HepG2 (cell line): ENCODE measurements at regions not wholly inside any gene's neighbourhood (a gene's known extent, or its start where the extent isn't known, plus 50 kb on each side); places are given as distances from the start of the nearest gene placed in this dataset.

Experiments
- ATAC-seq: fragments of 200-7000 bp; cut with Tn5 transposase; 3 replicates; pipeline ENCODE4 v1.9.1; 2020; ENCODE audit warnings: mild to moderate bottlenecking, moderate library complexity
- BruUV-seq: library from RNA; stranded (reverse); fragments of 400-500 nt; replicated peaks from 2 replicates; lab custom pipeline; 2021; lab: Mats Ljungman, UMichigan
- CTCF ChIA-PET: fragments of 300-600 bp; formaldehyde crosslinking; extraction: SDS; loops from one replicate; lab custom pipeline; 2021; ENCODE audit warnings: low total read pairs, inconsistent platforms, low intra/inter-chr PET ratio; lab: Yijun Ruan, JAX
- POLR2A ChIA-PET: fragments of 350-600 bp; sonication (Branson Sonifier 250); formaldehyde crosslinking; loops from one replicate; lab custom pipeline; 2020; ENCODE audit warnings: antibody characterized with exemption, inconsistent platforms; lab: Yijun Ruan, JAX
- DNase-seq: peaks from one replicate; pipeline ENCODE4 v3.0.0-alpha.2; 2015; ENCODE audit warnings: low spot score
- FAIRE-seq: peaks from 3 replicates; lab custom pipeline; 2011; peaks lifted over from hg19 to GRCh38; lab: Jason Lieb, UNC
- H2AFZ ChIP-seq: one replicate; pipeline ENCODE4 v1.6.1; 2011; ENCODE audit warnings: low read length, inconsistent platforms
- H3K27ac ChIP-seq: fragments of 300-600 bp; 3 replicates; pipeline ENCODE4 v1.8.0; 2011; ENCODE audit warnings: mixed run types, mild to moderate bottlenecking, mixed read lengths, low read length, inconsistent platforms; ENCODE audit not compliant: insufficient read depth; ENCODE audit errors: extremely low read length
- H3K27me3 ChIP-seq, 2 experiments: fragments of 200-600 bp in 1 of 2; 2 replicates in 1 of 2; 3 replicates in 1 of 2; pipeline versions ENCODE4 v1.6.0 to v1.8.0; 2011; ENCODE audit warnings: low read length in 2 of 2, mild to moderate bottlenecking in 2 of 2, moderate library complexity in 2 of 2, inconsistent platforms in 1 of 2; ENCODE audit not compliant: insufficient read depth in 2 of 2, control insufficient read depth in 1 of 2
- H3K36me3 ChIP-seq, 2 experiments: fragments of 200-600 bp in 1 of 2; replicated peaks in 1 of 2; 2 replicates in 1 of 2; 3 replicates in 1 of 2; pipeline versions ENCODE4 v1.5.1 to v1.8.0; 2011; ENCODE audit warnings: low read length in 2 of 2, inconsistent platforms in 1 of 2; ENCODE audit not compliant: insufficient read depth in 2 of 2, control insufficient read depth in 1 of 2
- H3K4me1 ChIP-seq: 2 replicates; pipeline ENCODE4 v1.5.1; 2012; ENCODE audit warnings: low read length, inconsistent platforms; ENCODE audit not compliant: insufficient read depth
- H3K4me2 ChIP-seq: 2 replicates; pipeline ENCODE4 v1.6.0; 2011; ENCODE audit warnings: low read depth, low read length, inconsistent platforms
- H3K4me3 ChIP-seq, 3 experiments: fragments of 200-600 bp in 1 of 3; sonication (generic), shearing (Covaris generic) in 1 of 3; replicated peaks in 1 of 3; 2 replicates each; pipeline ENCODE4 v1.5.1; 2011 to 2016; ENCODE audit warnings: low read length in 3 of 3, inconsistent platforms in 2 of 3, low read depth in 2 of 3, mild to moderate bottlenecking in 2 of 3, control low read depth in 1 of 3, mixed read lengths in 1 of 3; ENCODE audit not compliant: insufficient read depth in 1 of 3
- H3K79me2 ChIP-seq: one replicate; pipeline ENCODE4 v1.6.1; 2011; ENCODE audit warnings: low read length, inconsistent platforms; ENCODE audit not compliant: insufficient read depth
- H3K9ac ChIP-seq: 2 replicates; pipeline ENCODE4 v1.6.0; 2011; ENCODE audit warnings: mild to moderate bottlenecking, low read depth, low read length, inconsistent platforms; ENCODE audit not compliant: insufficient read depth
- H3K9me3 ChIP-seq: 2 replicates; pipeline ENCODE4 v1.5.1; 2012; ENCODE audit warnings: mild to moderate bottlenecking, low read length
- H4K20me1 ChIP-seq: 2 replicates; pipeline ENCODE4 v1.6.0; 2011; ENCODE audit warnings: inconsistent platforms, mild to moderate bottlenecking, low read length, moderate library complexity; ENCODE audit not compliant: insufficient read depth
- CENPX ChIP-seq: sonication (generic); formaldehyde crosslinking; IDR thresholded peaks from 2 replicates; pipeline ENCODE4 v1.9.0; 2021; ENCODE audit warnings: mild to moderate bottlenecking, missing genetic modification reagents, moderate library complexity
- GATA4 ChIP-seq: sonication (generic); IDR thresholded peaks from 2 replicates; pipeline ENCODE4 v1.6.1; 2016; ENCODE audit warnings: antibody characterized with exemption, low read depth, borderline replicate concordance
- HNF4G ChIP-seq, 2 experiments: sonication (generic) in 1 of 2; formaldehyde crosslinking in 1 of 2; IDR thresholded peaks; 2 replicates each; pipeline versions ENCODE4 v1.4.0 to v1.6.1; 2011 to 2020; ENCODE audit warnings: borderline replicate concordance in 2 of 2, low read depth in 2 of 2, mild to moderate bottlenecking in 2 of 2, low read length in 1 of 2, missing genetic modification reagents in 1 of 2, moderate library complexity in 1 of 2
- KDM3A ChIP-seq: IDR thresholded peaks from 2 replicates; pipeline ENCODE4 v1.6.1; 2018; ENCODE audit warnings: low read depth, missing compliant biosample characterization
- MAFF ChIP-seq: IDR thresholded peaks from 2 replicates; pipeline ENCODE4 v1.6.1; 2011; ENCODE audit warnings: low read depth, low read length, improper control_type of control experiment
- MAFK ChIP-seq, 2 experiments: IDR thresholded peaks in 1 of 2; conservative IDR thresholded peaks in 1 of 2; 2 replicates each; pipeline ENCODE4 v1.6.1; 2011; ENCODE audit warnings: improper control_type of control experiment in 2 of 2, low read length in 2 of 2
- NR2F6 ChIP-seq, 2 experiments: IDR thresholded peaks; 2 replicates each; pipeline ENCODE4 v1.6.1; 2016; ENCODE audit warnings: antibody characterized with exemption in 1 of 2, mild to moderate bottlenecking in 1 of 2
- RFXAP ChIP-seq: sonication (generic); formaldehyde crosslinking; IDR thresholded peaks from 2 replicates; pipeline ENCODE4 v1.4.0; 2020; ENCODE audit warnings: missing genetic modification reagents, borderline replicate concordance
- SMAD3 ChIP-seq: sonication (generic); formaldehyde crosslinking; IDR thresholded peaks from 2 replicates; pipeline ENCODE4 v1.4.0; 2020; ENCODE audit warnings: missing genetic modification reagents
- STAT5B ChIP-seq: sonication (generic); formaldehyde crosslinking; IDR thresholded peaks from 2 replicates; pipeline ENCODE4 v1.4.0; 2020; ENCODE audit warnings: missing genetic modification reagents
- TRAFD1 ChIP-seq: sonication (generic); formaldehyde crosslinking; IDR thresholded peaks from 2 replicates; pipeline ENCODE4 v1.5.1; 2020; ENCODE audit warnings: missing genetic modification reagents, mild to moderate bottlenecking, borderline replicate concordance
- ZGPAT ChIP-seq: IDR thresholded peaks from 2 replicates; pipeline ENCODE4 v1.6.1; 2016; ENCODE audit warnings: mild to moderate bottlenecking
- ZNF253 ChIP-seq: sonication (generic); formaldehyde crosslinking; IDR thresholded peaks from 2 replicates; pipeline ENCODE4 v1.8.0; 2022; ENCODE audit warnings: mild to moderate bottlenecking, missing genetic modification reagents, borderline replicate concordance
- ZNF326 ChIP-seq: sonication (generic); formaldehyde crosslinking; IDR thresholded peaks from 2 replicates; pipeline ENCODE4 v1.4.0; 2020; ENCODE audit warnings: missing genetic modification reagents, borderline replicate concordance
- ZNF337 ChIP-seq: sonication (generic); formaldehyde crosslinking; IDR thresholded peaks from 2 replicates; pipeline ENCODE4 v1.5.1; 2020; ENCODE audit warnings: missing genetic modification reagents, low read depth, mild to moderate bottlenecking, borderline replicate concordance
- ZNF547 ChIP-seq: sonication (generic); formaldehyde crosslinking; IDR thresholded peaks from 2 replicates; pipeline ENCODE4 v1.5.1; 2020; ENCODE audit warnings: mild to moderate bottlenecking, missing genetic modification reagents
- ZSCAN20 ChIP-seq: sonication (generic); formaldehyde crosslinking; IDR thresholded peaks from 2 replicates; pipeline ENCODE4 v1.4.0; 2020; ENCODE audit warnings: missing genetic modification reagents, mild to moderate bottlenecking, borderline replicate concordance
- ZSCAN9 ChIP-seq: IDR thresholded peaks from 2 replicates; pipeline ENCODE4 v1.6.1; 2016; ENCODE audit warnings: borderline replicate concordance
- WGBS: methylation state at CpG from one replicate; pipeline ENCODE4 v1.1.6; 2017; ENCODE audit warnings: low lambda C conversion rate; 5-methylcytosine and 5-hydroxymethylcytosine counted together
- in situ Hi-C: cut with HindIII; loops from 2 replicates; pipeline ENCODE4 v1.10.0; 2017; ENCODE audit warnings: low pct_unique_long_range_greater_than_20kb; ENCODE audit not compliant: extremely low pct_ligation_motif_present
- intact Hi-C: fragments of 100-400 bp; cut with micrococcal nuclease; formaldehyde crosslinking; loops from one replicate; pipeline ENCODE4 v1.10.0; 2022; ENCODE audit not compliant: unreplicated experiment

GRCh38 chr6:148273962-148274752, 68.5 kb upstream of the SASH1 start:
- ATAC-seq = no peak
- no peak for DNase-seq
- no peak overlapping the region for H3K4me2 ChIP-seq
- H3K27me3 ChIP-seq = no peaks in the 10 kb centered on the region
- H4K20me1 ChIP-seq = no peaks in the 10 kb centered on the region
- H3K4me3 ChIP-seq = no peak overlapping the region
- CTCF ChIA-PET = no interaction called here
- H3K27ac ChIP-seq = no peak overlapping the region
- no TSS peak for BruUV-seq
- intact Hi-C loops (no loop called here), in situ Hi-C loops (no loop called here)
- no peak for FAIRE-seq
- no peak overlapping the region for H3K9ac ChIP-seq
- POLR2A ChIA-PET = no interaction called here
- H3K36me3 ChIP-seq = no peaks in the 10 kb centered on the region
- H3K9me3 ChIP-seq = no peaks in the 10 kb centered on the region
- H3K79me2 ChIP-seq = no peaks in the 10 kb centered on the region
- TF ChIP-seq CENPX (CRISPR knock-in tag) = no peak
- peak; percentile 82 for TF ChIP-seq MAFF
- TF ChIP-seq STAT5B (CRISPR knock-in tag) = no peak
- no peak for TF ChIP-seq SMAD3
- TF ChIP-seq ZSCAN20 (CRISPR knock-in tag) = no peak
- no peak for TF ChIP-seq GATA4
- TF ChIP-seq ZNF337 (CRISPR knock-in tag) = no peak
- no peak for TF ChIP-seq RFXAP (CRISPR knock-in tag)
- TF ChIP-seq ZNF326 (CRISPR knock-in tag) = no peak
- no peak for TF ChIP-seq ZGPAT (CRISPR knock-in tag)
- peak; percentile 83 to 89 for TF ChIP-seq MAFK (conservative IDR thresholded peaks at IDR 0.05 in 1 of 2, IDR thresholded peaks at IDR 0.05 in 1 of 2; ENCODE audit: low read length in 2 of 2)
- TF ChIP-seq ZSCAN9 (CRISPR knock-in tag) = no peak
- TF ChIP-seq ZNF253 (CRISPR knock-in tag) = no peak
- TF ChIP-seq HNF4G (IDR thresholded peaks at IDR 0.05; ENCODE audit: borderline replicate concordance, low read depth, low read length) = no peak
- no peak for TF ChIP-seq HNF4G (CRISPR knock-in tag; IDR thresholded peaks at IDR 0.05; ENCODE audit: borderline replicate concordance, low read depth)
- TF ChIP-seq KDM3A = no peak
- TF ChIP-seq ZNF547 = no peak
- no peak for TF ChIP-seq TRAFD1 (CRISPR knock-in tag)
- TF ChIP-seq NR2F6 (IDR thresholded peaks at IDR 0.05) = no peak
- no peak for TF ChIP-seq NR2F6 (CRISPR knock-in tag; IDR thresholded peaks at IDR 0.05)
- WGBS = 53% methylated on average over 5 of the region's 5 CpGs
- no peak overlapping the region for H2AFZ ChIP-seq
- no peaks in the 10 kb centered on the region for H3K4me1 ChIP-seq
